ENCODE measurements at regions not wholly inside any gene's neighbourhood (a gene's known extent, or its start where the extent isn't known, plus 50 kb on each side); places are given as distances from the start of the nearest gene placed in this dataset.

- H3K4me1 ChIP-seq (ENCODE audit: low read depth, poor library complexity, severe bottlenecking): no peaks in the 10 kb centered on the region
- no peak overlapping the region for H3K4me2 ChIP-seq
- no peaks in the 10 kb centered on the region for H3K79me2 ChIP-seq (ENCODE audit: insufficient read depth, low read depth)
- H4K20me1 ChIP-seq (ENCODE audit: insufficient read depth): no peaks in the 10 kb centered on the region
- TF ChIP-seq CTCF (conservative IDR thresholded peaks at IDR 0.05; ENCODE audit: low read depth, low read length): no peak
- no peak overlapping the region for H3K9ac ChIP-seq
- no peak overlapping the region for H2AFZ ChIP-seq (ENCODE audit: low read depth)
- H3K27me3 ChIP-seq (ENCODE audit: insufficient read depth, low read depth): no peaks in the 10 kb centered on the region
- H3K36me3 ChIP-seq (ENCODE audit: insufficient read depth): no peaks in the 10 kb centered on the region
- H3K27ac ChIP-seq: no peak overlapping the region
- no peak overlapping the region for H3K4me3 ChIP-seq (IDR thresholded peaks at IDR 0.05; ENCODE audit: insufficient read depth, low read depth, low read length)
These were observed 52.8 kb upstream of the SV2C start for GRCh38 chr5:76030343-76030742.

- Histone ChIP-seq H3K4me1 (ENCODE audit: low read depth, poor library complexity, severe bottlenecking) (no peaks in the 10 kb centered on the region), H3K9ac (no peak overlapping the region), H3K79me2 (ENCODE audit: insufficient read depth, low read depth) (no peaks in the 10 kb centered on the region), H4K20me1 (ENCODE audit: insufficient read depth) (no peaks in the 10 kb centered on the region), H3K4me2 (no peak overlapping the region), H3K4me3 (IDR thresholded peaks at IDR 0.05; ENCODE audit: insufficient read depth, low read depth, low read length) (no peak overlapping the region), H3K27ac (no peak overlapping the region), H2AFZ (ENCODE audit: low read depth) (no peak overlapping the region), H3K36me3 (ENCODE audit: insufficient read depth) (no peaks in the 10 kb centered on the region), H3K27me3 (ENCODE audit: insufficient read depth, low read depth) (no peaks in the 10 kb centered on the region)
- TF ChIP-seq CTCF (conservative IDR thresholded peaks at IDR 0.05; ENCODE audit: low read depth, low read length): no peak
These were observed 53.4 kb upstream of the SV2C start for GRCh38 chr5:76029739-76030138.

- Histone ChIP-seq H4K20me1 (ENCODE audit: insufficient read depth) (no peaks in the 10 kb centered on the region), H3K79me2 (ENCODE audit: insufficient read depth, low read depth) (no peaks in the 10 kb centered on the region), H2AFZ (ENCODE audit: low read depth) (no peak overlapping the region), H3K4me3 (IDR thresholded peaks at IDR 0.05; ENCODE audit: insufficient read depth, low read depth, low read length) (no peak overlapping the region), H3K9ac (no peak overlapping the region), H3K27me3 (ENCODE audit: insufficient read depth, low read depth) (no peaks in the 10 kb centered on the region), H3K36me3 (ENCODE audit: insufficient read depth) (no peaks in the 10 kb centered on the region), H3K27ac (no peak overlapping the region), H3K4me2 (no peak overlapping the region), H3K4me1 (ENCODE audit: low read depth, poor library complexity, severe bottlenecking) (no peaks in the 10 kb centered on the region)
- no peak for TF ChIP-seq CTCF (conservative IDR thresholded peaks at IDR 0.05; ENCODE audit: low read depth, low read length)
These were observed 57.4 kb upstream of the SV2C start for GRCh38 chr5:76025790-76026189.

GRCh38 chr5:76025069-76025468, 58.1 kb upstream of the SV2C start:
- Histone ChIP-seq H4K20me1 (ENCODE audit: insufficient read depth) (no peaks in the 10 kb centered on the region), H3K36me3 (ENCODE audit: insufficient read depth) (no peaks in the 10 kb centered on the region), H3K4me1 (ENCODE audit: low read depth, poor library complexity, severe bottlenecking) (no peaks in the 10 kb centered on the region), H3K27ac (no peak overlapping the region), H3K4me2 (no peak overlapping the region), H3K4me3 (IDR thresholded peaks at IDR 0.05; ENCODE audit: insufficient read depth, low read depth, low read length) (no peak overlapping the region), H3K9ac (no peak overlapping the region), H3K79me2 (ENCODE audit: insufficient read depth, low read depth) (no peaks in the 10 kb centered on the region), H2AFZ (ENCODE audit: low read depth) (no peak overlapping the region), H3K27me3 (ENCODE audit: insufficient read depth, low read depth) (no peaks in the 10 kb centered on the region)
- TF ChIP-seq CTCF (conservative IDR thresholded peaks at IDR 0.05; ENCODE audit: low read depth, low read length): no peak

- Histone ChIP-seq H3K79me2 (ENCODE audit: insufficient read depth, low read depth) (no peaks in the 10 kb centered on the region), H3K27ac (no peak overlapping the region)
These were observed 60.6 kb upstream of the SV2C start for GRCh38 chr5:76022611-76023010.

More at GRCh38 chr5:76022611-76023010, 60.6 kb upstream of the SV2C start:
- no peak overlapping the region for H3K4me3 ChIP-seq (IDR thresholded peaks at IDR 0.05; ENCODE audit: insufficient read depth, low read depth, low read length)
- H3K36me3 ChIP-seq (ENCODE audit: insufficient read depth): no peaks in the 10 kb centered on the region
- no peak overlapping the region for H3K4me2 ChIP-seq
- H2AFZ ChIP-seq (ENCODE audit: low read depth): no peak overlapping the region
- no peaks in the 10 kb centered on the region for H3K27me3 ChIP-seq (ENCODE audit: insufficient read depth, low read depth)
- no peak for TF ChIP-seq CTCF (conservative IDR thresholded peaks at IDR 0.05; ENCODE audit: low read depth, low read length)
- H3K9ac ChIP-seq: no peak overlapping the region
- H3K4me1 ChIP-seq (ENCODE audit: low read depth, poor library complexity, severe bottlenecking): no peaks in the 10 kb centered on the region
- H4K20me1 ChIP-seq (ENCODE audit: insufficient read depth): no peaks in the 10 kb centered on the region
